ENCODE measurements at regions not wholly inside any gene's neighbourhood (a gene's known extent, or its start where the extent isn't known, plus 50 kb on each side); places are given as distances from the start of the nearest gene placed in this dataset.

DNA sequence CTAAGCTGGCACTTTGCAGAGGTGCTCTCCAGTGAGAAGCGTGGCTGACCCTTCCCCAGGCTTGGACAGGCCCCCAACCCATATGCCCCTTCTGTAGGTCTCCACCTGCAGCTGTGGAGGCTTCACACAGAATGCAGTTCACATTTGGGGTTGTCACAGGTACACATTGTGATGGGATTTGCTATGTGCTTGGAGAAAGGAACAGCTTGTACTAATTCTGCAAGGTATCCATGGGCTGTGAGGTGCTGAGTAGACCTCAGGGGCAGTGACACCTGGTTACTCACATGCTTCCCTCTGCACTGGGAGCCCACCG lies 188.9 kb downstream of the CXCL12 start:
- DNase-seq, result no peak

DNA sequence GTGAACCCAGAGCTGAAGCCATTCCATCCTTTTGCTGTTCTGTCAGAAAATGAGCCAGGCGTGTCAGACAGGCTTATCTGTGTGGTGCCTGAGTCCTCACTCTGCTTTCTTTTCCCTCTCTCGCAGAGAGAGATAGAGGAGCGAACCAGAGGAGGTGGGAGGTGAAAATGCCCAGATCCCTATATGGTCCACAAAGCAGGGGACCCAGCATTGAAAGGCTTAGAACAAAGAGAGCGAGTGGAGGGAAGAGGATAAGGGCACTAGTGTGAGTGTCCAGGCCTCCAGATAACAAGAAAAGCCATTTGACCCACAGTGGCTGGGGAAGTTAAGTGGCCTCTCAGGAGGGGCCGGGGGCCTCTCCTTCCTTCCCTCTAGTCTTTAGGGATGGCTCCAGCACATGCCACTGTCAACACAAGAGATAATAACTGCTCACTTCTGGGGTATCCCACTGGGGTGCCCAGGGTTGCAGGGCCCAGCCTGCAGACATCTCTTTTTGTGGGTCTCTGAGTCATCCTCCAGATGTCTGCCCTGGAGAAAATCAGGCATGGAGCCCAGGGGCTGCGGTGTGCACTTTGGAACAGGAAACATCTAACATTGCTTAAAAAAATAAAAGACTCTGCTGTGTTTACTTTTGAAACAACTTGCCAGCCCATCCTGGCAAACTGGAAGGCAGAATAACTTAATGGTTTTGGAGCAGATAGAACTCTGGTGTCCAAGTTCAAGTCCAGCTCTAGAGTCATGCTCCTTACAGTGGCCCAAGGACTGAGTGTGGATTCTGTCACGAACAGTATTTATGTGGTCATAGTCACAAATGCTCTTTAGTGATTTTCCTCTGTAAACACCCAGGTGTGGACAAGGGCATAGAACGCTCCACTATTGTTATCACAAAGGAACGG lies 189.5 kb downstream of the CXCL12 start:
- DNase-seq, result no peak

- no peak for DNase-seq
These were observed 190.5 kb downstream of the CXCL12 start for GRCh38 chr10:44194435-44194834.

DNA sequence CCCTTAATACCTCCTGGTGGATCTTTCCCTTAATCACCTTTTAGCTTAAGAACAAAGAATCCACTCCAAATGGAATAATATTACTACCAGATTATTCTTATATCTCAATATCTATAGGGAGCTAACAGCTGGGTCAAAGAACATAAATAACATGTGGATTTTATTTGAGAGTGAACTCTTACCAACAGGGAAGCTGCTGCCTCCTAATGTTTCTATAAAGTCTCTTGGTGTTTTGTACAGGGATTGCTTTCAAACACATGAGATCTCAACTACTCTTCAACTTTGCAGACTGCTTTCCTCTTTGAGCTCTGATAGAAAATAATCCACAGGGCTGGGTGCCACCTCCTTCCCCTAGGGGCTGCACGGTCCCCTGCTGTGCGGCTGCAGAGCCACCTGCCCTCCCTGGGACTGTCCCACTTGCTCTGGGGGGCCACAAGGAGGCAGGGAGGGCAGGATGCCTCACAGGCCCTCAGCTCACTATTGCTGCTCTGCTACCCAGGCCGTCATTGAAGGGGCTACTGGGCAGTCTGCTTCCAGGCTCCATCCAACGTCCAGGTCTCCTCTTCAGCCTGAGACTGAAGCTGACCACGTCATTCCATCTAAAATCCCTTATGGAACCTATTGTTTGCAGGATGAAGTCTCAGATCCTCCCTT lies 191.2 kb downstream of the CXCL12 start:
- no peak for DNase-seq

DNA sequence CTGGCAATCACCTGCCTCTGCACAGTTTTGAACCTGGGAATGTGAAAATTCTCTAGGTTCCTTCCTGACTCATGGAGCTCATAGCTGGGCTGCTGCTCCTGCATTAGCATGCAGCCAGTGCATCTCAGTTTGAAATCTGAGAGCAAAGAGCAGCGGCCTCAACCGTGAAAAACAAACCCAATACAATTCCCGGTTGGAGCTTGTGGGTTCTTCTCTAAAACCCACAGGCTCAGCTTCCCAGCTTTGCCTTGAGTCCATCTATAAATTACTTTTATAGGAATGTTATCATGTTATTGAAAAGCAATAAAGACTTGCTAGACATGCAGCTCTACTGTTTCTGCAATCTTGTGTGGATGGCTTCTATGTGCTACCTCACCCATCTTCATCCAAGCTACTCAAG lies 191.7 kb downstream of the CXCL12 start:
- DNase-seq, result no peak

DNA sequence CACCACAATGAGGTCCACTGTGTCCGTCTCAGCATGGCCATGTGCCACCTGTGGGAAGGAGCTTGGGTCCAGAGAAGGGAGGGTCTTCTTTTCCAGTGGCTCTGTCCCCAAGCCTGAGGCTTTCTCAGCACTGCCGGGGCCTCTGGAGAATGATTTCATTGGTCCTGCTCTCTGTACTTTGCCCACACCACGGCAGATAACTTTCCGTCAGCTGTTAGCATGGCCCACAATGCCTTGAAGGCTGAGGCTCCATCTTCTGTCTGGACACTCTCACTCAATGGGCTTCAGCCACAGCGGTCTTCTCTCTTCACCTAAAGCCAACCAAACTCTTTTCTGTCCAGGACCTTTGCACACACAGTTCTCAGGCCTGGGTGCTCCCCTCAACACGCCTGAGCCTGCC lies 192.5 kb downstream of the CXCL12 start:
- no peak for DNase-seq

GRCh38 chr10:44190541-44190940 lies 194.4 kb downstream of the CXCL12 start:
- DNase-seq, result no peak

DNA sequence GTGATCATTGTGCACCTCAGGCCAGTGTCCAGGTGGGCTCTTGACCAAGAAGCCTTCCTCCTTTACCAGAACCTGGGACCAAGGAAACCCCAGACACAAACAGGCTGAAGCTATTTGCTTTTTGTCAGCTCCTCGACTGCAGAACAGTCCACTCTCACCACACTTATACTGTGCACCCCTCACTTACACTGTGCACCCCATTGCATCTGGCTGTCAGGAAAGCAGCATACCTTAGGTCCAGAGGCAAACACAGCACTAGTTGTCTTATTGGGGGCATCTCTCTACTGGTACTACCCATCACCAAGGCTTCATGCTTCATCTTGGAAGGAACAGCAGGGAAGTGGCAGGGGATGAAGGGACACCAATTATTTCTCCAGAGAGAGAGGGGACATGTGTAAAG lies 198.1 kb downstream of the CXCL12 start:
- DNase-seq, result no peak

GRCh38 chr10:44186150-44186549 lies 198.7 kb downstream of the CXCL12 start:
- DNase-seq, result no peak

GRCh38 chr10:44185315-44185666 lies 199.6 kb downstream of the CXCL12 start:
- DNase-seq, result no peak

GRCh38 chr10:44184633-44185314 lies 200.1 kb downstream of the CXCL12 start:
- no peak for DNase-seq

- DNase-seq, result no peak
These were observed 200.9 kb downstream of the CXCL12 start for GRCh38 chr10:44183667-44184632.

- DNase-seq, result no peak
These were observed 202.0 kb downstream of the CXCL12 start for GRCh38 chr10:44182909-44183308.

GRCh38 chr10:44180321-44181168 lies 204.4 kb downstream of the CXCL12 start:
- DNase-seq, result no peak

GRCh38 chr10:44178856-44179255 lies 206.0 kb downstream of the CXCL12 start:
- no peak for DNase-seq

GRCh38 chr10:44178281-44178680 lies 206.6 kb downstream of the CXCL12 start:
- no peak for DNase-seq

- DNase-seq, result no peak
These were observed 207.3 kb downstream of the CXCL12 start for GRCh38 chr10:44177610-44178009.

- DNase-seq, result no peak
These were observed 208.6 kb downstream of the CXCL12 start for GRCh38 chr10:44176311-44176710.

- DNase-seq, result no peak
These were observed 211.3 kb downstream of the CXCL12 start for GRCh38 chr10:44173608-44173894.

DNA sequence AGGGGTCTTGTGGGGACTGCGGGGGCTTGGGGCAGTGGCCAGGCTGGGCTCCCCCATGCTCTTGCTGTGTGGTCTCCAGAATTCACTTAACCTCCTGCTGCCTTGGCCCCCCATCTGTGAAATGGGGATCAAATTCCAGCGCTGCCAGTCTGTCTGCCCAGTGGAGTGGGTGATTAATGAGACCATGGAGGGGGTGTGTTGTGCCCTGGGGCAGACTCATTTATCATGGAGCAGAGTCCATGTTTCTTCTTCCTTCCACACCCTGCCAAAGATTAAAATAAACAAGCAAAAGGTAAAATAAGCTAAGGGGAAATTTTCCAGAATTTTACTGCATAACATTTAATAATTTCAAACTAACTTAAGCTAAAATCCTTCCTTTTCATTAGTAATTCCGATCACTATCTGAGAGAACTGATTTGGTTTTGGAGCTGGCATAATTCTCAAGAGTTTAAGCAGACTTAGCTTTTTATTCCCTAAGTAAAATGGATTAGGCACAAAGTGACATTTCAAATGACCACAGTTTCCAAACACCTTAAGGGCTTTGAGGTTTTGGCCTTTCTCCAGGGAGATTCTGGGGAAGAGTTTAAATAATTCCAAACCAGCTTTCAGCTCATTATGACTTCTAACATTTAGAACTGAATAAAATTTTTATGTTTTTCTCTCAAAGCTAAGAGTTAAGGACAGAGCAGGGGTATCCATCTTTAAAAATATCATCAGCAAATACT lies 211.9 kb downstream of the CXCL12 start:
- DNase-seq, result no peak

- DNase-seq, result no peak
These were observed 213.1 kb downstream of the CXCL12 start for GRCh38 chr10:44171765-44172164.
